Activated CD4-positive, CD25-positive, alpha-beta regulatory T cell (primary cell): ENCODE measurements at regions not wholly inside any gene's neighbourhood (a gene's known extent, or its start where the extent isn't known, plus 50 kb on each side); places are given as distances from the start of the nearest gene placed in this dataset.
"Not testable (repeated sequence)": the region's sequence is repeated elsewhere in the genome, so short reads cannot be mapped to it uniquely, and the experiment has no call there.

Experiments
- DNase-seq, 4 experiments: peaks; one replicate each; lab custom pipeline; 2025; lab: John Stamatoyannopoulos, UW

GRCh38 chr14:88929656-88930436 lies 105.4 kb downstream of the TTC8 start:
- no peak for DNase-seq

- DNase-seq: no peak
Measured at GRCh38 chr14:88931321-88932110, 107.1 kb downstream of the TTC8 start.

- DNase-seq: no peak
Measured at GRCh38 chr14:88933191-88933590, 108.7 kb downstream of the TTC8 start.

- DNase-seq: no peak
Measured at GRCh38 chr14:88934351-88934806, 109.9 kb downstream of the TTC8 start.

GRCh38 chr14:88935083-88935482 lies 110.6 kb downstream of the TTC8 start:
- no peak for DNase-seq

DNA sequence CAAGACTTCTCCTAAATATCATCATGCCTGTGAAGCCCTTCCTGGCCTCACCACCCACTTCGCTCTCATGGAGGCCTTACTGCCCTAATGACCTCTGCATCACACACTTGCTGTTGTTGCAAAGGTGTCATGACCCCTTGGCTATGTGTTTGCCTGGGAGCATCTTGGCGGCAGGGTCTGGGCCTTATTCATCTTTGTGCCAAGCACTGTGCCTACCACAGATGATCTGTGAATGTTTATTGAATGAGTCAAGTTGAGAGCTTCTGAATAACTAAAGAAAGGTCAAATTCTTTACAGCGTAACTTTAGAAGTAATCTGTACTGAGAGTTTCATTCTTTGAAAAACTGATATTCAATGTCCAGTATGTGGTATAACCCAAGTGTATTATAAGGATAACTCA lies 113.3 kb downstream of the TTC8 start:
- no peak for DNase-seq

DNA sequence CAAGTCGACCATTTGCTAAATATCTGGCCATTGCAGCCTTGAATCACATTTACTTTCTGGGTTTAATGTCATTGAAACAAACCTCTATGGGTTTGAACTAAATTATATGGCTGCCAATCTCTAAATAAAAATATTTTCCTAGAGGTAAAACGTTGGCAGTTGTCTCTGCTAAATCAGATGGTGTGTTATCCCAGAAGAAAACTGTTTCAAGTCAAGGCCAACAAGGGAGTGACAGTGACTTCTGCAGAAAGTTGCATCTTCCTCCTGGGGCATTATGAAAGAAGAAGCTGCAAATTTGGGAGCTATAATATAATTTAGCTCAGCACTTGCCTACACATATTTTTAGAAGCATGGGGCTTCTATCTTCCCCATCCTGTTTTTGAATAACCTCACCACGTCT lies 116.2 kb downstream of the TTC8 start:
- DNase-seq: no peak

- DNase-seq: no peak
Measured at GRCh38 chr14:88941414-88941813, 117.0 kb downstream of the TTC8 start.

- no peak for DNase-seq
Measured at GRCh38 chr14:88947646-88948598, 123.5 kb downstream of the TTC8 start.

DNA sequence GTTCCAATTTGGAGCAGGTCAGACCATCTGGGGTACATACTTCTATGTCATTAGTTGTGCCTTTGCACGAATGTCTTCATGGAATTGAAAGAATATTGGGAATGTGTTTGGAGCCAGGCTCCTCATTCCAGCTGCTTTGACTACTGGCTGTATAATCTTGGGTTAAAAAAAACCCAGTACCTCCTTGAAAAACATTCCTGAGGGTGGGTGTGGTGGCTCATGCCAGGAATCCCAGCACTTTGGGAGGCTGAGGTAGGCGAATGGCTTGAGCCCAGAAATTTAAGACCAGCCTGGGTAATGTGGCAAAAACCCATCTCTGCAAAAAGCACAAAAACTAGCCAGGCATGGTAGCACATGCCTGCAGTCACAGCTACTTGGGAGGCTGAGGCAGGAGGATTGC lies 125.6 kb downstream of the TTC8 start:
- no peak for DNase-seq

GRCh38 chr14:88951370-88951769 lies 126.9 kb downstream of the TTC8 start:
- DNase-seq: no peak

- DNase-seq: no peak
Measured at GRCh38 chr14:88952901-88953300, 128.4 kb downstream of the TTC8 start.

GRCh38 chr14:88955455-88955854 lies 131.0 kb downstream of the TTC8 start:
- DNase-seq: no peak

DNA sequence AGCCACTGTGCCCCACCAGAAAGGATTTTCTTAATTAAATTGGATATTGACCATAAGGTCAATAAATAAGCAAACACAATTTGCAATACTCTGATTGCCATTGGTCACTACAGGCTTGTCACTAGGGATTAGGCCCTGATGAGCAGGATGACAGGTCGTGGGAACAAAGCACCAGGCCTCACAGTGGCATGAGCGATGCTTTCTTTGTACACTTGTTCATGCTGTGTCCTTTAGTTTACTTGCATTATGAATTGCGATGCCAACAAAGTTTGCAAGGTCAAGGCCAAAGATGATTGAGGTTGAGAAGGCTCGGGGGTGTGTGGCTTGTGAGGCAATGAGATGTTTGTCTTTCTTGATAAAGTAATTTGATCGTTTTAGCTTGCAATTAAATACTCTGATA lies 136.0 kb downstream of the TTC8 start:
- DNase-seq: no peak

DNA sequence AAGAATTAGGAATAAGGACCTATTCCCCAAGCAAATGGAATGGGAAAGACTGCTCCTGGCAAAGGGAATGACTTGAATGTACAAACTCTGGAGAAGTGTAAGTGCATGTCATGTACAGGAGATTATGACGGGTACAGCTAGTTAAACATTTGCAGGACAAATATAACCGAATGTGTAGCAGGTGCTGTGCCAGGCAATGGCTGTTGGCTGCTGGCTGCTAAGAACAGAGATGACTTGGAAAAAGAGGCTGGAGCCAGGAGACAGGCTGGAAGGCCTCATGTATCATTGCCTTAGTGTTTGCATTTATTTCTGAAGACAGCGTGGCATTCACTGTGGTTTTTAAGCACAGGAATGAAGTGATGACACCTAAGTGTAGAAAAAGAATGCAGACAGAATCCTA lies 136.8 kb downstream of the TTC8 start:
- DNase-seq: no peak

DNA sequence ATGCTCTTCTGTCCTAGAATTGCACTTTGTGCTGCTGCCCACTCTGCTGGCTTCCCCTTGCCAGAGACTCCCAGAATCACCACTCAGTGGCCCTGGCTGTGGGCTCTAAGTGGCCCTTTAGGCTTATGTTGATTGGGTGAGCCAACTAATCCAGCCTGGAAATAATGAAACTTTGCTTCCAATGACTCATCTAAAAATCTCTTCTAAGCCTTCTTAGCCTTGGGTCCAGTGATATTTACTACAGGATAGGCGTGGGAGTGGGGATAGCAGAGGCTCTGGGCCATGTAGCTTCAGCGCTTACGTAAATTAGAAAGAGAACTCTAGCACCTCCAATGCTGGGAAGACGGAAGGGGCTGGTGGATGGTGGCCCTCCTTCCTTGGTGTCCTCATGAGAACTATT lies 137.9 kb downstream of the TTC8 start:
- DNase-seq: no peak

DNA sequence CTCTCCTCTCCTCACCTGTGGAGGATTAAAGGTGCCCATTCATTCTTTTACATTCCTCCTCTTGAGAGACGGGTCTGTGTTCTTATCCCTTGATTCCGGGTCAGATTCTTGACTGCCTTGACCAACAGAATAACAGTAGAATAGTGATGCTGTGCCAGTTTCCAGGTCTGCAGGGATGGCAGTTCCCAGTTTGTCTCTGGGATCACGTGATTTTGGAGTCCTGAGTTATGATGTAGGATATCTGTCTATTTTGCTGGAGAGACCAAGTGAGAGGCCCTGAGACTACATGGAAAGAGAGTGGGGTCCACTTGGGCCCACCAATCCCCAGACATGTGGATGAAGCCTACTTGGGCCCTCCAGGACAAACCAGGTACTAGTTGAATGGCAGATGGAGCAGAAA lies 142.8 kb downstream of the TTC8 start:
- DNase-seq: no peak

- no peak for DNase-seq
Measured at GRCh38 chr14:88975043-88975830, 150.8 kb downstream of the TTC8 start.

DNA sequence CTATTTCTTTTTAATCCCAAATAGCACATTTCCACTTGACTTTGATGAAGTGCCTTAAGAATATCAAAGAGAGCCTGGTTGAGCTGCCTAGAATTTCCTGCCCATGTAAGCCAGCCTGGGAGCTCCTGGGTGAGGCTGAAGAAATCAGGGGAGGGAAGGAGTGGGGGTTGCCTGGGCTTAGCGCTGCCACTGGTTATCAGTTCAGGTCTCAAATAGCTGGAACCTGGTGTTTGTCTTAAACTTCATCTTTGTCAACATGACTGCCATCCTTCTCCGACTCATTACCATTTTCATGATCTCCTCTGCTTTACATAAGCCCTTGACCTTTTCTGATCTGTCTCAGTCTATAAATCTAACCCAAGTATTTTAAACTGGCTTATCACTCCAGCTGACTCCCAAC lies 151.5 kb downstream of the TTC8 start:
- no peak for DNase-seq

DNA sequence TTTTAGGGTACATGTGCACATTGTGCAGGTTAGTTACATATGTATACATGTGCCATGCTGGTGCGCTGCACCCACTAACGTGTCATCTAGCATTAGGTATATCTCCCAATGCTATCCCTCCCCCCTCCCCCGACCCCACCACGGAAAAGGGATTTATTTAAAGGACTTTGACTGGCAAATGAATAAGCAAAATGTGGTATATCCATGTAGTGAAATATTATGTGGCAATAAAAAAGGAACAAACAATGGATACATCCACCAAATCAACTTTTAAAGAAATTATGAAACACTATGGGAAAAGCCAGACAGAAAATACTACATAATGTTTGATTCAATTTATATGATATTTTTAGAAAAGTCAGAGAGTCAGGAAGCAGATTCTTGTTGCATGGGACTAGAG lies 156.5 kb downstream of the TTC8 start:
- DNase-seq: not testable (repeated sequence)

- no peak for DNase-seq
Measured at GRCh38 chr14:88981948-88982347, 157.5 kb downstream of the TTC8 start.
